ENCODE measurements at regions not wholly inside any gene's neighbourhood (a gene's known extent, or its start where the extent isn't known, plus 50 kb on each side); places are given as distances from the start of the nearest gene placed in this dataset.
A peak's percentile ranks its signal among the peaks of the same experiment; 100 is the strongest.

- no peak overlapping the region for H3K27ac Mint-ChIP-seq
- H3K4me1 Mint-ChIP-seq (ENCODE audit: unreplicated experiment): no peaks in the 10 kb centered on the region
- peaks cover 9% of the 10 kb centered on the region for H3K27me3 Mint-ChIP-seq
- no peak overlapping the region for H3K4me3 Mint-ChIP-seq
- H3K36me3 Mint-ChIP-seq: no peaks in the 10 kb centered on the region
- H3K9me3 Mint-ChIP-seq: no peaks in the 10 kb centered on the region
- no peak for TF ChIP-seq CTCF (conservative IDR thresholded peaks at IDR 0.05)
- no peak for DNase-seq (ENCODE audit: extremely low spot score, unreplicated experiment)
Measured at GRCh38 chr20:6212903-6213302, 90.1 kb upstream of the FERMT1 start.

GRCh38 chr20:6209093-6209492 is 86.3 kb upstream of the FERMT1 start:
- no peaks in the 10 kb centered on the region for H3K4me1 Mint-ChIP-seq (ENCODE audit: unreplicated experiment)

GRCh38 chr20:6200092-6200491 is 77.3 kb upstream of the FERMT1 start:
- Mint-ChIP-seq H3K27me3 (no peaks in the 10 kb centered on the region), H3K36me3 (no peaks in the 10 kb centered on the region), H3K4me3 (no peak overlapping the region), H3K9me3 (no peaks in the 10 kb centered on the region), H3K27ac (no peak overlapping the region), H3K4me1 (ENCODE audit: unreplicated experiment) (no peaks in the 10 kb centered on the region)
- TF ChIP-seq CTCF (conservative IDR thresholded peaks at IDR 0.05): no peak
- no peak for DNase-seq (ENCODE audit: extremely low spot score, unreplicated experiment)

More at GRCh38 chr20:6209093-6209492, 86.3 kb upstream of the FERMT1 start:
- no peak overlapping the region for H3K27ac Mint-ChIP-seq
- H3K27me3 Mint-ChIP-seq: peaks cover 3% of the 10 kb centered on the region
- no peaks in the 10 kb centered on the region for H3K9me3 Mint-ChIP-seq
- no peak overlapping the region for H3K4me3 Mint-ChIP-seq
- no peak for TF ChIP-seq CTCF (conservative IDR thresholded peaks at IDR 0.05)
- H3K36me3 Mint-ChIP-seq: no peaks in the 10 kb centered on the region
- DNase-seq (ENCODE audit: extremely low spot score, unreplicated experiment): no peak

- H3K27me3 Mint-ChIP-seq: peaks cover 11% of the 10 kb centered on the region
- H3K9me3 Mint-ChIP-seq: no peaks in the 10 kb centered on the region
- no peaks in the 10 kb centered on the region for H3K36me3 Mint-ChIP-seq
- H3K27ac Mint-ChIP-seq: no peak overlapping the region
- no peak for DNase-seq (ENCODE audit: extremely low spot score, unreplicated experiment)
- H3K4me3 Mint-ChIP-seq: no peak overlapping the region
- TF ChIP-seq CTCF (conservative IDR thresholded peaks at IDR 0.05): peak; percentile 20
- peaks cover 6% of the 10 kb centered on the region for H3K4me1 Mint-ChIP-seq (ENCODE audit: unreplicated experiment)
Measured at GRCh38 chr20:6185268-6185667, 62.4 kb upstream of the FERMT1 start.

- Mint-ChIP-seq H3K27me3 (peaks cover 12% of the 10 kb centered on the region), H3K4me1 (ENCODE audit: unreplicated experiment) (peaks cover 6% of the 10 kb centered on the region), H3K36me3 (no peaks in the 10 kb centered on the region), H3K4me3 (no peak overlapping the region), H3K9me3 (no peaks in the 10 kb centered on the region), H3K27ac (no peak overlapping the region)
- TF ChIP-seq CTCF (conservative IDR thresholded peaks at IDR 0.05): no peak
- no peak for DNase-seq (ENCODE audit: extremely low spot score, unreplicated experiment)
Measured at GRCh38 chr20:6184086-6184485, 61.3 kb upstream of the FERMT1 start.

- no peak for TF ChIP-seq CTCF (conservative IDR thresholded peaks at IDR 0.05)
- H3K36me3 Mint-ChIP-seq: no peaks in the 10 kb centered on the region
- no peak for DNase-seq (ENCODE audit: extremely low spot score, unreplicated experiment)
- no peak overlapping the region for H3K4me3 Mint-ChIP-seq
- H3K27me3 Mint-ChIP-seq: peaks cover 13% of the 10 kb centered on the region
- no peak overlapping the region for H3K27ac Mint-ChIP-seq
- no peaks in the 10 kb centered on the region for H3K9me3 Mint-ChIP-seq
- H3K4me1 Mint-ChIP-seq (ENCODE audit: unreplicated experiment): peaks cover 3% of the 10 kb centered on the region
Measured at GRCh38 chr20:6180531-6180930, 57.7 kb upstream of the FERMT1 start.
